Common myeloid progenitor, CD34-positive (primary cell): ENCODE measurements at regions not wholly inside any gene's neighbourhood (a gene's known extent, or its start where the extent isn't known, plus 50 kb on each side); places are given as distances from the start of the nearest gene placed in this dataset.

Experiments
- CTCF ChIA-PET: fragments of 350-600 bp; sonication (Branson Sonifier 250); formaldehyde crosslinking; loops from one replicate; lab custom pipeline; 2021; ENCODE audit warnings: antibody characterized with exemption; lab: Charles Lee
- POLR2A ChIA-PET: fragments of 350-600 bp; sonication (Branson Sonifier 250); formaldehyde crosslinking; loops from one replicate; lab custom pipeline; 2021; ENCODE audit warnings: antibody characterized with exemption; lab: Charles Lee
- DNase-seq, 3 donors: peaks; one replicate each; pipeline versions ENCODE4 v3.0.0 to v3.0.0-alpha.2; 2013
- H3K27ac ChIP-seq, 2 experiments: 1 replicate in 1 of 2; 2 replicates in 1 of 2; pipeline ENCODE4 v1.7.0; 2013; ENCODE audit warnings: inconsistent platforms in 2 of 2, low read length in 2 of 2, mild to moderate bottlenecking in 2 of 2, low read depth in 1 of 2, moderate library complexity in 1 of 2; ENCODE audit not compliant: severe bottlenecking in 2 of 2, insufficient read depth in 1 of 2, poor library complexity in 1 of 2
- H3K27me3 ChIP-seq, 5 experiments: replicated peaks in 2 of 5; 1 replicate in 3 of 5; 2 replicates in 2 of 5; pipeline versions ENCODE4 v1.6.1 to v1.7.0; 2013; ENCODE audit warnings: low read length in 4 of 5, mild to moderate bottlenecking in 2 of 5, moderate library complexity in 2 of 5, inconsistent platforms in 1 of 5; ENCODE audit not compliant: insufficient read depth in 5 of 5, control insufficient read depth in 4 of 5
- H3K36me3 ChIP-seq, 4 experiments: 1 replicate in 2 of 4; 2 replicates in 2 of 4; pipeline versions ENCODE4 v1.6.1 to v1.7.0; 2013; ENCODE audit warnings: low read length in 3 of 4, control low read depth in 1 of 4, mild to moderate bottlenecking in 1 of 4; ENCODE audit not compliant: control insufficient read depth in 4 of 4, insufficient read depth in 4 of 4
- H3K4me1 ChIP-seq, 4 experiments: 1 replicate in 3 of 4; 2 replicates in 1 of 4; pipeline versions ENCODE4 v1.6.1 to v1.7.1; 2013; ENCODE audit warnings: low read length in 3 of 4, mild to moderate bottlenecking in 3 of 4, control low read depth in 1 of 4, inconsistent platforms in 1 of 4, moderate library complexity in 1 of 4; ENCODE audit not compliant: control insufficient read depth in 4 of 4, insufficient read depth in 4 of 4; ENCODE audit errors: control extremely low read depth in 1 of 4
- H3K4me3 ChIP-seq, 7 experiments: 1 replicate in 4 of 7; 2 replicates in 3 of 7; pipeline versions ENCODE4 v1.5.1 to v1.7.0; 2013; ENCODE audit warnings: mild to moderate bottlenecking in 7 of 7, low read length in 6 of 7, moderate library complexity in 6 of 7, inconsistent platforms in 2 of 7, low read depth in 2 of 7, control low read depth in 1 of 7; ENCODE audit not compliant: insufficient read depth in 4 of 7, control insufficient read depth in 1 of 7; ENCODE audit errors: extremely low read depth in 1 of 7
- H3K9me3 ChIP-seq, 5 experiments: 1 replicate in 4 of 5; 2 replicates in 1 of 5; pipeline versions ENCODE4 v1.6.1 to v1.7.1; 2013; ENCODE audit warnings: low read length in 4 of 5, mild to moderate bottlenecking in 2 of 5, inconsistent platforms in 1 of 5, low read depth in 1 of 5, moderate library complexity in 1 of 5; ENCODE audit not compliant: control insufficient read depth in 4 of 5, insufficient read depth in 2 of 5; ENCODE audit errors: control extremely low read depth in 1 of 5
- WGBS: methylation state at CpG from one replicate; pipeline ENCODE4 v1.1.5; 2013; ENCODE audit not compliant: insufficient coverage; 5-methylcytosine and 5-hydroxymethylcytosine counted together

GRCh38 chr13:50596776-50597203 is 246.7 kb downstream of the DLEU7 start:
- POLR2A ChIA-PET, result no interaction called here
- CTCF ChIA-PET, result interaction anchor here (1.3 kb wide), 1 partner anchor 8 kb away, joined by 3 read pairs; no protein-coding TSS in a partner anchor
- Histone ChIP-seq H3K36me3 (no peaks in the 10 kb centered on the region), H3K4me3 (no peak overlapping the region), H3K27ac (no peak overlapping the region), H3K27me3 (no peaks in the 10 kb centered on the region), H3K4me1 (peaks cover 12 to 33% (median 20%) of the 10 kb centered on the region in 4 experiments), H3K9me3 (no peaks in the 10 kb centered on the region)
- no CpG with 5 or more reads among the region's 2 CpGs for WGBS
- DNase-seq, result no peak

GRCh38 chr13:50598338-50598737 is 245.2 kb downstream of the DLEU7 start:
- Histone ChIP-seq H3K27me3 (no peaks in the 10 kb centered on the region), H3K4me3 (no peak overlapping the region), H3K27ac (no peak overlapping the region), H3K36me3 (no peaks in the 10 kb centered on the region), H3K9me3 (no peaks in the 10 kb centered on the region), H3K4me1 (peaks cover 12 to 25% (median 15%) of the 10 kb centered on the region in 4 experiments)
- CTCF ChIA-PET, result interaction anchor here (0.7 kb wide), 1 partner anchor 86 kb away, joined by 3 read pairs; no protein-coding TSS in a partner anchor
- POLR2A ChIA-PET, result no interaction called here
- 0% methylated on average over 1 of the region's 3 CpGs for WGBS
- no peak for DNase-seq

GRCh38 chr13:50599046-50599445 is 244.4 kb downstream of the DLEU7 start:
- ChIA-PET CTCF (no interaction called here), POLR2A (no interaction called here)

GRCh38 chr13:50599927-50600326 is 243.6 kb downstream of the DLEU7 start:
- H3K27me3 ChIP-seq, result no peaks in the 10 kb centered on the region
- H3K27ac ChIP-seq, result no peak overlapping the region
- ChIA-PET CTCF (no interaction called here), POLR2A (no interaction called here)
- no peak for DNase-seq
- no peak overlapping the region for H3K4me3 ChIP-seq
- H3K9me3 ChIP-seq, result no peaks in the 10 kb centered on the region
- H3K36me3 ChIP-seq, result no peaks in the 10 kb centered on the region
- WGBS, result no CpG with 5 or more reads among the region's 2 CpGs
- peaks cover under 1 to 10% (median 3%) of the 10 kb centered on the region in 4 experiments for H3K4me1 ChIP-seq

More at GRCh38 chr13:50599046-50599445, 244.4 kb downstream of the DLEU7 start:
- 100% methylated on average over 1 of the region's 5 CpGs for WGBS
- DNase-seq, result no peak
- H3K9me3 ChIP-seq, result no peaks in the 10 kb centered on the region
- no peak overlapping the region for H3K4me3 ChIP-seq
- peaks cover 5 to 18% (median 9%) of the 10 kb centered on the region in 4 experiments for H3K4me1 ChIP-seq
- no peaks in the 10 kb centered on the region for H3K36me3 ChIP-seq
- H3K27ac ChIP-seq, result no peak overlapping the region
- H3K27me3 ChIP-seq, result no peaks in the 10 kb centered on the region

- H3K4me3 ChIP-seq, result no peak overlapping the region
- H3K4me1 ChIP-seq, result peaks cover 4 to 17% (median 9%) of the 10 kb centered on the region in 4 experiments
- DNase-seq, result no peak
- H3K9me3 ChIP-seq, result no peaks in the 10 kb centered on the region
- ChIA-PET POLR2A (no interaction called here), CTCF (interaction anchor here (2.1 kb wide), 1 partner anchor 18 kb away, joined by 5 read pairs; no protein-coding TSS in a partner anchor)
- H3K27ac ChIP-seq, result no peak overlapping the region
- WGBS, result 98% methylated on average over 5 of the region's 7 CpGs
- no peaks in the 10 kb centered on the region for H3K27me3 ChIP-seq
- H3K36me3 ChIP-seq, result no peaks in the 10 kb centered on the region
These were observed 235.1 kb downstream of the DLEU7 start for GRCh38 chr13:50608370-50608769.

GRCh38 chr13:50609011-50609410 is 234.5 kb downstream of the DLEU7 start:
- H3K4me3 ChIP-seq, result no peak overlapping the region
- 98% methylated on average over 3 of the region's 3 CpGs for WGBS
- H3K4me1 ChIP-seq, result peaks cover 4 to 17% (median 9%) of the 10 kb centered on the region in 4 experiments
- POLR2A ChIA-PET, result interaction anchor here (0.5 kb wide), 1 partner anchor 286 kb away, joined by 3 read pairs; no protein-coding TSS in a partner anchor
- CTCF ChIA-PET, result interaction anchor here (2.1 kb wide), 1 partner anchor 19 kb away, joined by 5 read pairs; no protein-coding TSS in a partner anchor
- no peaks in the 10 kb centered on the region for H3K9me3 ChIP-seq
- no peaks in the 10 kb centered on the region for H3K36me3 ChIP-seq
- no peak for DNase-seq
- no peak overlapping the region for H3K27ac ChIP-seq
- no peaks in the 10 kb centered on the region for H3K27me3 ChIP-seq

GRCh38 chr13:50610238-50610637 is 233.3 kb downstream of the DLEU7 start:
- Histone ChIP-seq H3K27ac (no peak overlapping the region), H3K4me3 (no peak overlapping the region), H3K4me1 (peaks cover 4 to 17% (median 9%) of the 10 kb centered on the region in 4 experiments), H3K9me3 (no peaks in the 10 kb centered on the region), H3K27me3 (no peaks in the 10 kb centered on the region), H3K36me3 (no peaks in the 10 kb centered on the region)
- POLR2A ChIA-PET, result interaction anchor here (0.6 kb wide), 1 partner anchor 312 kb away, joined by 3 read pairs; no protein-coding TSS in a partner anchor
- no peak for DNase-seq
- 100% methylated on average over 1 of the region's 2 CpGs for WGBS
- CTCF ChIA-PET, result no interaction called here
